ENCODE measurements at regions not wholly inside any gene's neighbourhood (a gene's known extent, or its start where the extent isn't known, plus 50 kb on each side); places are given as distances from the start of the nearest gene placed in this dataset.

DNA sequence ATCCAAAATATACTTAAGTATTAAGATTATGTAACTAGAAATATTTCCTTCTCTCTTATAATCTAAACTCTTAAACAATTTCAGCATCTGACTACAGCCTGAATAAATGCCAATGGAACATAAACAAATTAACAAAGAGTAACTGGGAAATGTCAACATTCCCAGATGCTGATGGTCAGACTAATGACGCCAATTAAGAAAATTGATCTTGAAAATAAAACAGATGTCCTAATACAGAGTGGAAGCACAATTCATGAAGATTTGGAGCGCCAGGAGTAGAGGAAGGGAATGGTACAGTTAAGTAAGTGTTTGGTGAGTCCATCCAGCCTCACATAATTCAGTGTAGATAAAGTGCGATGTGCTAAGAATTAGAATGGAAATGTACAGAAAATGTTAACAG is 203.7 kb upstream of the NWD2 start:
- no peak overlapping the region for H3K27ac Mint-ChIP-seq
- ChIA-PET POLR2A (no interaction called here), CTCF (no interaction called here)
- ATAC-seq (ENCODE audit: low read depth): no peak
- no peaks in the 10 kb centered on the region for H3K27me3 Mint-ChIP-seq
- no peaks in the 10 kb centered on the region for H3K36me3 Mint-ChIP-seq (ENCODE audit: low read depth)
- H3K4me3 Mint-ChIP-seq: no peak overlapping the region
- no peaks in the 10 kb centered on the region for H3K9me3 Mint-ChIP-seq
- TF ChIP-seq, protein P1, sequence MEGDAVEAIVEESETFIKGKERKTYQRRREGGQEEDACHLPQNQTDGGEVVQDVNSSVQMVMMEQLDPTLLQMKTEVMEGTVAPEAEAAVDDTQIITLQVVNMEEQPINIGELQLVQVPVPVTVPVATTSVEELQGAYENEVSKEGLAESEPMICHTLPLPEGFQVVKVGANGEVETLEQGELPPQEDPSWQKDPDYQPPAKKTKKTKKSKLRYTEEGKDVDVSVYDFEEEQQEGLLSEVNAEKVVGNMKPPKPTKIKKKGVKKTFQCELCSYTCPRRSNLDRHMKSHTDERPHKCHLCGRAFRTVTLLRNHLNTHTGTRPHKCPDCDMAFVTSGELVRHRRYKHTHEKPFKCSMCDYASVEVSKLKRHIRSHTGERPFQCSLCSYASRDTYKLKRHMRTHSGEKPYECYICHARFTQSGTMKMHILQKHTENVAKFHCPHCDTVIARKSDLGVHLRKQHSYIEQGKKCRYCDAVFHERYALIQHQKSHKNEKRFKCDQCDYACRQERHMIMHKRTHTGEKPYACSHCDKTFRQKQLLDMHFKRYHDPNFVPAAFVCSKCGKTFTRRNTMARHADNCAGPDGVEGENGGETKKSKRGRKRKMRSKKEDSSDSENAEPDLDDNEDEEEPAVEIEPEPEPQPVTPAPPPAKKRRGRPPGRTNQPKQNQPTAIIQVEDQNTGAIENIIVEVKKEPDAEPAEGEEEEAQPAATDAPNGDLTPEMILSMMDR (IDR thresholded peaks at IDR 0.05): no peak
- intact Hi-C loops (cut with micrococcal nuclease): no loop called here
- H3K4me1 Mint-ChIP-seq: no peaks in the 10 kb centered on the region
- no peak for DNase-seq

DNA sequence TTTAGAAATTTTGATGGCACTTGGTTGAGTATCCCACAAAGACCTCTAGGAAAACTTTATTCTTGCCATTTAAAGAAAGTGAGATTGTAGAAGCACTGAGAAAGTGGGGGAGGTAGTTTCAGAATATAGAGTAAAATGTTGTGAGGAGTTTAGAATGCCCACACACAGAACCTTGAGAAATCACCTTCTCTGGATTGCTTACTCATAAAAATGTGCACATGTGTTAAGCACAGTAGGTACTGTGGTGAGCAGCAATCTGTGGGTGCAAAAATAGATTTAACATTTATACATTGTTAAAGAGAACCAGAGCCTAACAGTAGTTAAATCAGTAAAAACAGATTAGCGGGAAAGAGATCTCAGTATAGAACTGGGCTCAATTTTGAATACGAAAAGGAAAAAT is 201.2 kb upstream of the NWD2 start:
- Mint-ChIP-seq H3K36me3 (ENCODE audit: low read depth) (no peaks in the 10 kb centered on the region), H3K27ac (no peak overlapping the region), H3K27me3 (no peaks in the 10 kb centered on the region), H3K4me3 (no peak overlapping the region), H3K4me1 (no peaks in the 10 kb centered on the region), H3K9me3 (no peaks in the 10 kb centered on the region)
- DNase-seq (no peak), ATAC-seq (ENCODE audit: low read depth) (no peak)
- intact Hi-C loops (cut with micrococcal nuclease): no loop called here
- ChIA-PET POLR2A (no interaction called here), CTCF (no interaction called here)
- TF ChIP-seq, protein P1 (IDR thresholded peaks at IDR 0.05): no peak

DNA sequence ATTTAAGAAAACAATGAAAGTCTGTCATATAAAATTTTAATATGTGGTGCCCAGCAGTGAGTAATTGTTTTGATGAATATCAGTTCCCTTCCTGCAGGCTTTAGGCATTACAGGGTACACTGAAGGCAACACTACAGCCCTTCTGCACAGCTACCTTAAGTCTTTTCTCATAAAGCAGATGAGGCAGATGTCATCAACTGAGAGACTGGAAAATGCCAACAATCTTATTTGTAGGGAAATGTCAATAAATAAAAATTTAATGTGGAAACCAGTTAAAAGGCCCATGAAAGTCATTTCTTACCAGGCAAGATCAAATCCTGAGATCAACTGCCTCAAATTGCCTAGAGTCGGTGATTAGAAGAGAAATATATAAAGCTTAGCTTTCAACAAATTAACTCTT is 193.4 kb upstream of the NWD2 start:
- DNase-seq (no peak), ATAC-seq (ENCODE audit: low read depth) (no peak)
- H3K9me3 Mint-ChIP-seq: no peaks in the 10 kb centered on the region
- POLR2A ChIA-PET: no interaction called here
- CTCF ChIA-PET: no interaction called here
- H3K27ac Mint-ChIP-seq: no peak overlapping the region
- intact Hi-C loops (cut with micrococcal nuclease): no loop called here
- H3K36me3 Mint-ChIP-seq (ENCODE audit: low read depth): no peaks in the 10 kb centered on the region
- TF ChIP-seq, protein P1 (IDR thresholded peaks at IDR 0.05): no peak
- no peaks in the 10 kb centered on the region for H3K27me3 Mint-ChIP-seq
- H3K4me3 Mint-ChIP-seq: no peak overlapping the region
- no peaks in the 10 kb centered on the region for H3K4me1 Mint-ChIP-seq

DNA sequence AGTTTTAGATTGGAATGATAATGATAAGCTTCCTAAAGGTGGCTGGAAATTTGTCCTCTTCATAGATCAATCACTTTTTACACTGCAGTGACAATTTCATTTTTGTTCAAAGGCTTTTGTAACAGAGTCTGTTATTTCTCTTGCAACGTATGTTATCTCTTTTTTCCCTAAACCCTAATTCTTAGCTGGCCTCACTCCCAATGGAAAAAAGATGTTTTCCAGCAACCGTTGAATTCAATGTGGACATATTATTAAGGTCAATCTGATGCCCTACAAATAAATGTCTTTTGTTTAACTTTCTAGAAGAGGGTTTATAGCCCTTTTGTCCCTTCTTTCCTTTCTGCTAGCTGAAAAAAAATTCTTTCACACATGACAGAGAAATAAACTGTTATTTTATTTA is 192.7 kb upstream of the NWD2 start:
- ChIA-PET CTCF (no interaction called here), POLR2A (no interaction called here)
- intact Hi-C loops (cut with micrococcal nuclease): no loop called here
- Mint-ChIP-seq H3K27ac (no peak overlapping the region), H3K9me3 (no peaks in the 10 kb centered on the region), H3K36me3 (ENCODE audit: low read depth) (no peaks in the 10 kb centered on the region), H3K27me3 (no peaks in the 10 kb centered on the region), H3K4me3 (no peak overlapping the region), H3K4me1 (no peaks in the 10 kb centered on the region)
- TF ChIP-seq, protein P1 (IDR thresholded peaks at IDR 0.05): no peak
- ATAC-seq (ENCODE audit: low read depth) (no peak), DNase-seq (no peak)

DNA sequence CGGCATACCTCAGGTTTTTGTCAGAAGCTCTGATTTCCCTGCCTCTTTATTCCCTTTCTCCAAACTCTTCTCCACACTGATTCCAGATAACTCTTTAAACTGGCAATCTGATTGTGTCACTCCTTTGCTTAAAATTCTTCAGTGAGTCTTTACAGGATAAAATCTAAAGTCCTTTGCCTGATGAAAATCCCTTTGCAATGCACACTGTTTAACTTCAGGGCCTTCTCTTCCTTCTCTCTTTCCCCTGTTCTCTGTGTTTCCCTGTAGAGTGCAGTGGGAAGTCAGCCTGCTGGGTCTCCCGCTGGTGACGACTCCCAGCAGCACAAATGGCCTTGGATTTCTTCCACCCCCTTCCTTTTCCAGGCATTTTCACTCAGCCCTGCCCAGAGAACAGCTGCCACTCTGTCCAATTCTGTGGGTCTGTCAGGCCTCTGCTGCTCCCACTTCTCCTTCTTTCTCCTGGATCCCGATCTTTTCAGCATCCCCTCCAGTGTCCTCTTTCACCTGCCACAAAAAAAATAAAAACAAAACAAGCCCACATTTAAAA is 189.9 kb upstream of the NWD2 start:
- H3K27me3 Mint-ChIP-seq: no peaks in the 10 kb centered on the region
- no peaks in the 10 kb centered on the region for H3K36me3 Mint-ChIP-seq (ENCODE audit: low read depth)
- ATAC-seq (ENCODE audit: low read depth) (no peak), DNase-seq (no peak)
- H3K27ac Mint-ChIP-seq: no peak overlapping the region
- TF ChIP-seq, protein P1 (IDR thresholded peaks at IDR 0.05): no peak
- CTCF ChIA-PET: no interaction called here
- no peak overlapping the region for H3K4me3 Mint-ChIP-seq
- no peaks in the 10 kb centered on the region for H3K9me3 Mint-ChIP-seq
- intact Hi-C loops (cut with micrococcal nuclease): no loop called here
- no peaks in the 10 kb centered on the region for H3K4me1 Mint-ChIP-seq
- POLR2A ChIA-PET: no interaction called here

Measured in activated B cell treated with CpG ODN at 0.5 μM for 24 hours (primary cell).